H1 (cell line): ENCODE measurements at regions not wholly inside any gene's neighbourhood (a gene's known extent, or its start where the extent isn't known, plus 50 kb on each side); places are given as distances from the start of the nearest gene placed in this dataset.

Experiments used
- ATF2 ChIP-seq: IDR thresholded peaks from 2 replicates; pipeline ENCODE4 v1.6.1; 2012; ENCODE audit warnings: low read length, inconsistent platforms
- BACH1 ChIP-seq: IDR thresholded peaks from 2 replicates; pipeline ENCODE4 v1.6.1; 2012; ENCODE audit warnings: low read length, improper control_type of control experiment
- CBX8 ChIP-seq: fragments of 300-800, 300-1000 bp; sonication (generic); IDR thresholded peaks from 2 replicates; pipeline ENCODE4 v1.7.1; 2016; ENCODE audit warnings: low read depth, low read length, borderline replicate concordance
- CHD2 ChIP-seq: IDR thresholded peaks from 2 replicates; pipeline ENCODE4 v1.6.1; 2012; ENCODE audit warnings: low read length, improper control_type of control experiment
- FOSL1 ChIP-seq: IDR thresholded peaks from 2 replicates; pipeline ENCODE4 v1.6.1; 2011; ENCODE audit warnings: mild to moderate bottlenecking, low read depth, low read length, moderate library complexity; ENCODE audit not compliant: insufficient read depth
- KDM4A ChIP-seq: IDR thresholded peaks from one replicate; pipeline ENCODE4 v1.7.1; 2012; ENCODE audit warnings: low read depth, mild to moderate bottlenecking, moderate library complexity, low read length, inconsistent platforms; ENCODE audit not compliant: severe bottlenecking
- KDM5A ChIP-seq: fragments of 200-600 bp; IDR thresholded peaks from 2 replicates; pipeline ENCODE4 v1.7.1; 2012; ENCODE audit warnings: mild to moderate bottlenecking, low read length, inconsistent platforms, mixed read lengths
- NANOG ChIP-seq: IDR thresholded peaks from 2 replicates; pipeline ENCODE4 v1.6.1; 2011; ENCODE audit warnings: low read length, low read depth, mild to moderate bottlenecking, inconsistent platforms; ENCODE audit not compliant: insufficient read depth, poor library complexity, severe bottlenecking
- NRF1 ChIP-seq: IDR thresholded peaks from 2 replicates; pipeline ENCODE4 v1.6.1; 2011; ENCODE audit warnings: mild to moderate bottlenecking, low read depth, low read length, improper control_type of control experiment
- PHF8 ChIP-seq: fragments of 200-600 bp; sonication (generic); conservative IDR thresholded peaks from 2 replicates; pipeline ENCODE4 v1.7.1; 2012; ENCODE audit warnings: low read depth, mild to moderate bottlenecking, inconsistent platforms, low read length, moderate library complexity
- POU5F1 ChIP-seq: IDR thresholded peaks from 2 replicates; pipeline ENCODE4 v1.6.1; 2011; ENCODE audit warnings: low read depth, mild to moderate bottlenecking, low read length, moderate library complexity
- RFX5 ChIP-seq: IDR thresholded peaks from 2 replicates; pipeline ENCODE4 v1.6.1; 2011; ENCODE audit warnings: low read depth, low read length, improper control_type of control experiment, borderline replicate concordance
- SAP30 ChIP-seq: fragments of 300-600 bp; sonication (generic); IDR thresholded peaks from 2 replicates; pipeline ENCODE4 v1.7.1; 2012; ENCODE audit warnings: low read length, moderate library complexity, mild to moderate bottlenecking, inconsistent platforms; ENCODE audit not compliant: insufficient read depth, insufficient replicate concordance
- SIX5 ChIP-seq: IDR thresholded peaks from 2 replicates; pipeline ENCODE4 v1.6.1; 2011; ENCODE audit warnings: mild to moderate bottlenecking, low read depth, low read length
- SP4 ChIP-seq: IDR thresholded peaks from 2 replicates; pipeline ENCODE4 v1.6.1; 2012; ENCODE audit warnings: low read length, inconsistent platforms
- TAF1 ChIP-seq: IDR thresholded peaks from 2 replicates; pipeline ENCODE4 v1.6.1; 2011; ENCODE audit warnings: mild to moderate bottlenecking, low read depth, low read length
- TCF12 ChIP-seq: IDR thresholded peaks from 2 replicates; pipeline ENCODE4 v1.6.1; 2011; ENCODE audit warnings: low read depth, mild to moderate bottlenecking, low read length
- YY1 ChIP-seq: IDR thresholded peaks from 2 replicates; pipeline ENCODE4 v1.6.1; 2011; ENCODE audit warnings: low read depth, mild to moderate bottlenecking, low read length
- TF ChIP-seq, protein P1 (sequence below): IDR thresholded peaks from 2 replicates; pipeline ENCODE4 v1.6.1; 2011; ENCODE audit warnings: low read length, improper control_type of control experiment
- TF ChIP-seq, protein P2 (sequence below), 3 experiments: IDR thresholded peaks; 1 replicate in 2 of 3; 2 replicates in 1 of 3; pipeline versions ENCODE4 v1.5.1 to v1.6.1; 2011; ENCODE audit warnings: low read length in 3 of 3, mild to moderate bottlenecking in 3 of 3, inconsistent platforms in 2 of 3, low read depth in 1 of 3, moderate library complexity in 1 of 3; ENCODE audit not compliant: insufficient read depth in 1 of 3; ENCODE audit errors: control extremely low read depth in 1 of 3

- TF ChIP-seq, protein P1, sequence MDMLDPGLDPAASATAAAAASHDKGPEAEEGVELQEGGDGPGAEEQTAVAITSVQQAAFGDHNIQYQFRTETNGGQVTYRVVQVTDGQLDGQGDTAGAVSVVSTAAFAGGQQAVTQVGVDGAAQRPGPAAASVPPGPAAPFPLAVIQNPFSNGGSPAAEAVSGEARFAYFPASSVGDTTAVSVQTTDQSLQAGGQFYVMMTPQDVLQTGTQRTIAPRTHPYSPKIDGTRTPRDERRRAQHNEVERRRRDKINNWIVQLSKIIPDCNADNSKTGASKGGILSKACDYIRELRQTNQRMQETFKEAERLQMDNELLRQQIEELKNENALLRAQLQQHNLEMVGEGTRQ = no peak
- no peak for TF ChIP-seq SP4
- TF ChIP-seq SIX5 = no peak
- TF ChIP-seq NANOG = no peak
- TF ChIP-seq CHD2 = no peak
- TF ChIP-seq CBX8 = no peak
- no peak for TF ChIP-seq BACH1
- no peak for TF ChIP-seq NRF1
- no peak for TF ChIP-seq KDM5A
- TF ChIP-seq FOSL1 = no peak
- TF ChIP-seq PHF8 = no peak
- TF ChIP-seq TAF1 = no peak
- TF ChIP-seq RFX5 = no peak
- no peak for TF ChIP-seq KDM4A
- no peak for TF ChIP-seq YY1
- no peak for TF ChIP-seq POU5F1
- no peak for TF ChIP-seq ATF2
- peak; percentile 98 for TF ChIP-seq SAP30
- TF ChIP-seq TCF12 = no peak
- TF ChIP-seq, protein P2, sequence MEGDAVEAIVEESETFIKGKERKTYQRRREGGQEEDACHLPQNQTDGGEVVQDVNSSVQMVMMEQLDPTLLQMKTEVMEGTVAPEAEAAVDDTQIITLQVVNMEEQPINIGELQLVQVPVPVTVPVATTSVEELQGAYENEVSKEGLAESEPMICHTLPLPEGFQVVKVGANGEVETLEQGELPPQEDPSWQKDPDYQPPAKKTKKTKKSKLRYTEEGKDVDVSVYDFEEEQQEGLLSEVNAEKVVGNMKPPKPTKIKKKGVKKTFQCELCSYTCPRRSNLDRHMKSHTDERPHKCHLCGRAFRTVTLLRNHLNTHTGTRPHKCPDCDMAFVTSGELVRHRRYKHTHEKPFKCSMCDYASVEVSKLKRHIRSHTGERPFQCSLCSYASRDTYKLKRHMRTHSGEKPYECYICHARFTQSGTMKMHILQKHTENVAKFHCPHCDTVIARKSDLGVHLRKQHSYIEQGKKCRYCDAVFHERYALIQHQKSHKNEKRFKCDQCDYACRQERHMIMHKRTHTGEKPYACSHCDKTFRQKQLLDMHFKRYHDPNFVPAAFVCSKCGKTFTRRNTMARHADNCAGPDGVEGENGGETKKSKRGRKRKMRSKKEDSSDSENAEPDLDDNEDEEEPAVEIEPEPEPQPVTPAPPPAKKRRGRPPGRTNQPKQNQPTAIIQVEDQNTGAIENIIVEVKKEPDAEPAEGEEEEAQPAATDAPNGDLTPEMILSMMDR (IDR thresholded peaks at IDR 0.05; ENCODE audit: control extremely low read depth in 1 of 3, insufficient read depth in 1 of 3, low read depth in 1 of 3, low read length in 3 of 3) = no peak
These were observed 65.4 kb upstream of the SLCO4A1 start (continued) for GRCh38 chr20:62576815-62577489.
